PC-9 (cell line): ENCODE measurements at regions not wholly inside any gene's neighbourhood (a gene's known extent, or its start where the extent isn't known, plus 50 kb on each side); places are given as distances from the start of the nearest gene placed in this dataset.

Source experiments
- CTCF ChIP-seq: fragments of 200-600 bp; sonication (generic); conservative IDR thresholded peaks from 2 replicates; pipeline ENCODE4 v1.6.1; 2017; ENCODE audit warnings: mixed run types, antibody characterized with exemption, mild to moderate bottlenecking, moderate library complexity
- EZH2 ChIP-seq: fragments of 200-600 bp; sonication (generic); IDR thresholded peaks from 2 replicates; pipeline ENCODE4 v1.8.0; 2017; ENCODE audit warnings: antibody characterized with exemption, low read depth

- no peak for TF ChIP-seq CTCF
- TF ChIP-seq EZH2: no peak
Measured at GRCh38 chr5:173770637-173771036, 117.5 kb upstream of the CPEB4 start.
